BLaER1 treated with 17β-estradiol and CSF1 and Interleukin-3, amounts not matched to agents 10 nM and 100 nM (cell line): ENCODE measurements at regions not wholly inside any gene's neighbourhood (a gene's known extent, or its start where the extent isn't known, plus 50 kb on each side); places are given as distances from the start of the nearest gene placed in this dataset.

ENCODE experiments used
- H3K27ac ChIP-seq, 11 experiments: shearing (Covaris generic); formaldehyde crosslinking; 2 replicates each; pipeline ENCODE4 v1.8.1; 2022
- H3K27me3 ChIP-seq, 11 experiments: shearing (Covaris generic); formaldehyde crosslinking; 2 replicates each; pipeline ENCODE4 v1.8.1; 2022
- H3K36me3 ChIP-seq, 11 experiments: shearing (Covaris generic); formaldehyde crosslinking; 2 replicates each; pipeline ENCODE4 v1.8.1; 2022
- H3K4me1 ChIP-seq, 10 experiments: shearing (Covaris generic); formaldehyde crosslinking; 2 replicates each; pipeline ENCODE4 v1.8.1; 2022
- H3K4me2 ChIP-seq, 11 experiments: shearing (Covaris generic); formaldehyde crosslinking; 2 replicates each; pipeline ENCODE4 v1.8.1; 2022
- H3K4me3 ChIP-seq, 10 experiments: shearing (Covaris generic); formaldehyde crosslinking; 2 replicates each; pipeline ENCODE4 v1.8.1; 2022
- H3K9ac ChIP-seq, 11 experiments: shearing (Covaris generic); formaldehyde crosslinking; 2 replicates each; pipeline ENCODE4 v1.8.1; 2022
- H3K9me3 ChIP-seq, 11 experiments: shearing (Covaris generic); formaldehyde crosslinking; replicated peaks in 1 of 11; 2 replicates each; pipeline ENCODE4 v1.8.1; 2022
- H4K20me1 ChIP-seq, 11 experiments: shearing (Covaris generic); formaldehyde crosslinking; 2 replicates each; pipeline ENCODE4 v1.8.1; 2022
- Cebpa-rat ChIP-seq, 11 experiments: shearing (Covaris generic); IDR thresholded peaks; 2 replicates each; pipeline ENCODE4 v1.8.1; 2022

DNA sequence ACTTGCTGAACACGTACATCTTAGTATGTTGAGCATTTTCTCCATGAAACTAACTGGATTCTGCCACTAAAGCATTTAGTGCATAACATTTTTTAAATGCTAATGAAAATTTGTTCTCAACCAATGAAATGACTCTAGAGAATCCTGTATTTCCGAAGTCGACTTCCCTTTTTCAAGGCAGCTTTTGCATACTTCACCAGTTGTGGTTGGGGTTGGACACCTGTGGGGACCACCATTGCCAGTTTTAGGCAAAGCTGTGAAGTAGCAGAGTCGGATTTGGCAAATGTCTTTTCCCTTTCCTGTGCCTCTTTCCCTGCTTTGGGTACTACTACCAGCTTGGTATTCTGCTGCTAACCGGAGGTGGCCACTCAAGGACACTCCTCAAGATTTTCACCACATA is 349.2 kb downstream of the BCAT1 start:
- H3K9ac ChIP-seq, result no peak overlapping the region
- no peaks in the 10 kb centered on the region for H4K20me1 ChIP-seq
- peak overlapping the region; percentile 51 to 89 (median 74) for H3K4me2 ChIP-seq
- peaks cover 0 to 8% (median 4%) of the 10 kb centered on the region in 11 experiments; a peak in 16 of 22 replicates for H3K9me3 ChIP-seq
- H3K36me3 ChIP-seq, result no peaks in the 10 kb centered on the region
- H3K27me3 ChIP-seq, result no peaks in the 10 kb centered on the region
- H3K4me3 ChIP-seq, result no peak overlapping the region
- H3K27ac ChIP-seq, result peak overlapping the region in 10 of 11 experiments; percentile 29 to 68 (median 54); a peak in 15 of 22 replicates
- peaks cover 29 to 45% (median 42%) of the 10 kb centered on the region in 10 experiments for H3K4me1 ChIP-seq
- no peak for TF ChIP-seq Cebpa-rat (IDR thresholded peaks at IDR 0.05)

DNA sequence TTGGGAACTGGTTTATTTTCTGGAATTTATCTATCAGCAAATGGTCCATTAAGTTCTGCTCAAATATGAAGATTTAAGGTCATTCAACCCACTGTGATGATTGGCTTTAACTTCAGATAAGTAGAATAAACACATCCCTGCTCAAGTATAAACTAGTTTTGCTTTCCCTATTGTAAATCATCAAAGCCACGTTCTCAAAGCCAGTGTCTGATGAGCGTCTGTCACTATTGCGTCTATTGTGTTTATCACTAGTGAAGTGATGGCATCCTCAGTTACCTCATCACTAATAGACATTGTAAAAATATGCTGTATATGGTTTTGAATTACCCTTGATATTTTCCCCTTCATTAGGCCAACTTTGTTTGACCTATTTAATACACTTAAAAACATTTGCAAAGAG is 351.3 kb downstream of the BCAT1 start:
- Histone ChIP-seq H3K4me1 (peaks cover 25 to 31% (median 29%) of the 10 kb centered on the region in 10 experiments), H3K27me3 (no peaks in the 10 kb centered on the region), H3K9me3 (peaks cover 0 to 3% (median 0%) of the 10 kb centered on the region in 11 experiments; a peak in 4 of 22 replicates)

GRCh38 chr12:24596768-24597388 is 352.0 kb downstream of the BCAT1 start:
- Histone ChIP-seq H3K27ac (no peak overlapping the region), H3K9ac (no peak overlapping the region), H3K27me3 (no peaks in the 10 kb centered on the region), H3K4me1 (peaks cover 25 to 38% (median 29%) of the 10 kb centered on the region in 10 experiments), H4K20me1 (no peaks in the 10 kb centered on the region), H3K36me3 (no peaks in the 10 kb centered on the region), H3K4me2 (no peak overlapping the region), H3K9me3 (no peaks in the 10 kb centered on the region), H3K4me3 (no peak overlapping the region)
- no peak for TF ChIP-seq Cebpa-rat (IDR thresholded peaks at IDR 0.05)

More for the DNA sequence above, 351.3 kb downstream of the BCAT1 start:
- Histone ChIP-seq H3K4me2 (no peak overlapping the region), H3K27ac (no peak overlapping the region), H3K9ac (no peak overlapping the region), H3K36me3 (no peaks in the 10 kb centered on the region), H3K4me3 (no peak overlapping the region), H4K20me1 (no peaks in the 10 kb centered on the region)
- TF ChIP-seq Cebpa-rat (IDR thresholded peaks at IDR 0.05), result no peak

DNA sequence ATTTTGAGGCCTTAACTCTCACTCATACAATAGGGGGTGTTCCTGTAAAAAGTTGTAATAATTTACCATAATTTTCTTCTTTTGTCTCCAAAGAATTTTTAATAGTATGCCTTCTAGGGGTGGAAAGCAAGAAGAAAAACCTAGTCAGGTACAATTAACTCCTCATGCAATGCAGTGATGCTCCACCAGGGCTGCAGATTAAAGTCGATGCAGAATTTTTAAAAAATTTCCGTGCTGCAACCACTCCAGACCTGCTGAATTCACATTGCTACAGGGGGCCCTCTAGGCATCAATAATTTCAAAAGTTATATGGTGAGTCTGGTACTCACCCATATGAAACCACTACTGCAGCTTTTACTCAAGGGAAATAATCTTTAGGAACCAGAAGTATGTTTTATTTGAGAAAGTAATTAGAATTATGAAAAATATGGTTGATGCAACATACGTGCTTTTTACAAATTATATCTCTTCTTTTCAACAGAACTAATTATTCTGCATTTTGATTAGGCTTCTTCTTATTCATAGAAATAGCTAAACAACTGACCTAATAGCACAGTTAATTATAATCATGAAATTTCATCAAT is 353.2 kb downstream of the BCAT1 start:
- H3K4me2 ChIP-seq, result no peak overlapping the region
- H4K20me1 ChIP-seq, result no peaks in the 10 kb centered on the region
- no peak overlapping the region for H3K9ac ChIP-seq

DNA sequence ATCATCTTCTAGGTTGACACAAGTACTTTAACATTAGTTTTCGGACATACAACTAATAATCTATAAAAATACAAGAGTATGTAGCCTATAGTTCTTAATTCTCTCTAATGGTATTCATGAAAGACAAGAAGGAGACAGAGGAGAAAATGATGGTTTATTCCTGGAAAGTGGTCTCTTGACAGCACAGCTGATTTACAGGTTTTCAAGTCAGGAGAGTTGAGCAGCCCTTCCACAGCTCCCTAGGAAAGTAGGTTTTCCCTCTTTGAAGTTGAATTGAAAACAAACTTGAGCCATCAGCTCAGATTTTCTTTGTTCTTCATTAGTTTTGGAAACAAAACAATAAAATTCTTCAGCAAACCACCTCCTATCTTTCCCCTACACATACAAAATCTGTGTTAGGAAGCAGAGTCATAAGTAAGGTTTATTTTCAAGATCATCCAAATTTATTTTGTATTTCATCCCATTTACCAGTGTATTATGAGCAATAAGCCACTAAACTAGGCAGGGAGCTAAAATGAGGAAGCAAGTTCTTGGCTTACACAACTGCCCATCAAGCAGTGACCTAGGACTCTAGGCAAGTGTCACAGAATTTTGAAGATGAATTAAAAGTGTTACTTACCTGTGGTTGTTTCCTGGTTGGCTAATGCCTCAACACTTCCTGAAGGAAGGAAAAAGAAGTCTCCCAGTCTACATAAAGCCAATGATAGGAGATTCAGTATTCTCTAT is 357.0 kb downstream of the BCAT1 start:
- no peaks in the 10 kb centered on the region for H3K9me3 ChIP-seq
- H3K4me2 ChIP-seq, result 0 out of 22 replicates have a peak overlapping the region, but pooled peaks of 1 of the 11 experiments have one; percentile 21
- H3K36me3 ChIP-seq, result no peaks in the 10 kb centered on the region
- no peak overlapping the region for H3K9ac ChIP-seq
- H3K4me1 ChIP-seq, result peaks cover 0 to 13% (median 0%) of the 10 kb centered on the region in 10 experiments; a peak in 3 of 20 replicates
- TF ChIP-seq Cebpa-rat (IDR thresholded peaks at IDR 0.05), result no peak
- H3K27ac ChIP-seq, result no peak overlapping the region
- no peak overlapping the region for H3K4me3 ChIP-seq
- no peaks in the 10 kb centered on the region for H4K20me1 ChIP-seq
- no peaks in the 10 kb centered on the region for H3K27me3 ChIP-seq

More for the DNA sequence above, 353.2 kb downstream of the BCAT1 start:
- H3K4me1 ChIP-seq, result peaks cover 15 to 31% (median 18%) of the 10 kb centered on the region in 10 experiments
- no peak for TF ChIP-seq Cebpa-rat (IDR thresholded peaks at IDR 0.05)
- H3K27me3 ChIP-seq, result no peaks in the 10 kb centered on the region
- H3K36me3 ChIP-seq, result no peaks in the 10 kb centered on the region
- no peak overlapping the region for H3K27ac ChIP-seq
- no peaks in the 10 kb centered on the region for H3K9me3 ChIP-seq
- H3K4me3 ChIP-seq, result no peak overlapping the region

GRCh38 chr12:24591079-24591626 is 357.7 kb downstream of the BCAT1 start:
- no peak for TF ChIP-seq Cebpa-rat (IDR thresholded peaks at IDR 0.05)
- no peaks in the 10 kb centered on the region for H3K36me3 ChIP-seq
- peaks cover 0 to 13% (median 0%) of the 10 kb centered on the region in 10 experiments; a peak in 3 of 20 replicates for H3K4me1 ChIP-seq
- H3K9me3 ChIP-seq, result no peaks in the 10 kb centered on the region
- no peak overlapping the region for H3K27ac ChIP-seq
- H3K27me3 ChIP-seq, result no peaks in the 10 kb centered on the region
- H3K4me3 ChIP-seq, result no peak overlapping the region
- no peaks in the 10 kb centered on the region for H4K20me1 ChIP-seq
- H3K4me2 ChIP-seq, result no peak overlapping the region
- H3K9ac ChIP-seq, result no peak overlapping the region

DNA sequence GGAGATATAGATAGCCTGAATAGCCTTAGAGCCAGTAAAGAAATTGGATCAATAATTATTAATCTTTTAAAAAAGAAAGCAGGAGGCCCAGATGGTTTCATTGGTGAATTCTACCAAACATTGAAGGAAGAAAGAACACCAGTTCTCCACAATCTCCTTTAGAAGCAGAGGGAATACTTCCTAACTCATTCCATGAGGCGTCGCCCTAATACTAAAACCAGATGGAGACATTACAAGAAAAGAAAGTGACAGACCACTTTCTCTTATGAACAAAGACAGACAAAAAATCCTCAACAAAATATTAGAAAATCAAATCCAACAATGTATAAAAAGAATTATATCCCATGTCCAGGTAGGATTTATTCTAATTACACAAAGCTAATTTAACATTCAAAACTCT is 362.6 kb downstream of the BCAT1 start:
- H3K36me3 ChIP-seq, result no peaks in the 10 kb centered on the region
- no peak overlapping the region for H3K4me3 ChIP-seq
- no peak for TF ChIP-seq Cebpa-rat (IDR thresholded peaks at IDR 0.05)
- no peaks in the 10 kb centered on the region for H3K27me3 ChIP-seq
- H3K4me2 ChIP-seq, result no peak overlapping the region
- no peak overlapping the region for H3K27ac ChIP-seq
- H3K9me3 ChIP-seq, result peaks cover 0 to 20% (median 12%) of the 10 kb centered on the region in 11 experiments; a peak in 16 of 22 replicates
- peaks cover 0 to 16% (median 7%) of the 10 kb centered on the region in 10 experiments; a peak in 11 of 20 replicates for H3K4me1 ChIP-seq
- no peaks in the 10 kb centered on the region for H4K20me1 ChIP-seq
- H3K9ac ChIP-seq, result no peak overlapping the region

DNA sequence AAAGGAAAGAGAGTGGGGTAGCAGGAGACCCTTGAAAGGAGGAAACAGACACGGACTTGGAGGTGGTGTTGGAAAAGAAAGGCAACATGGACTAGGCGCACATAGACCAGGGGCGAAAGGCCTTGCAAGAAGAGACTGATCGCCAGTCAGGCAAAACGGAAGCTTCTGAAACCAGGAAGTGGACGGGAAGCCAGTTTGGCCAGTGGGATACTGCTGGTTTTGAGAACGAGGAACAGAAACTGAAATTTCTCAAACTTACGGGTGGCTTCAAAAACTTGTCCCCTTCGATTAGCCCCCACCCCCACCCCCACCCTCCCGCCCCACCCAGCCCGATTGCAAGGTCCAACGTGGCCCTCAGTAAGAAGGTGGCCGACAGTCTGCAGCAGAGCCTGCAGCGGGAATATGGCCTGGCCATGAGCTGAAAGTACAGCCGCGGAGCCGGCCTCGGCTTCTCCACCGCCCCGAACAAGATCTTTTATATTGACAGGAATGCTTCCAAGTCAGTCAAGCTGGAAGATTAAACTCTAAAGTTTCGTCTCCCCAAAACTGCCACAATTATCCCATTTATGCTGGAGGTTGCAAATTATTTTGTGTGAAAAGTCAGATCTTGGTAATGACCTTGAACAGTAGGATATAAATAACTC is 364.7 kb downstream of the BCAT1 start:
- Histone ChIP-seq H3K27me3 (no peaks in the 10 kb centered on the region), H3K9ac (peak overlapping the region in 1 of 11 experiments; percentile 23; a peak in 1 of 22 replicates), H3K4me1 (peaks cover 0 to 16% (median 7%) of the 10 kb centered on the region in 10 experiments; a peak in 11 of 20 replicates), H3K4me3 (peak overlapping the region in 2 of 10 experiments; percentile 4 to 26; a peak in 4 of 20 replicates), H4K20me1 (no peaks in the 10 kb centered on the region), H3K27ac (peak overlapping the region in 6 of 11 experiments; percentile 10 to 58 (median 47); a peak in 10 of 22 replicates), H3K4me2 (peak overlapping the region; percentile 35 to 66 (median 50); a peak in 20 of 22 replicates), H3K36me3 (no peaks in the 10 kb centered on the region), H3K9me3 (peaks cover 17 to 37% (median 25%) of the 10 kb centered on the region in 11 experiments; a peak in 21 of 22 replicates)
- no peak for TF ChIP-seq Cebpa-rat (IDR thresholded peaks at IDR 0.05)
